ENCODE measurements at regions not wholly inside any gene's neighbourhood (a gene's known extent, or its start where the extent isn't known, plus 50 kb on each side); places are given as distances from the start of the nearest gene placed in this dataset.

DNA sequence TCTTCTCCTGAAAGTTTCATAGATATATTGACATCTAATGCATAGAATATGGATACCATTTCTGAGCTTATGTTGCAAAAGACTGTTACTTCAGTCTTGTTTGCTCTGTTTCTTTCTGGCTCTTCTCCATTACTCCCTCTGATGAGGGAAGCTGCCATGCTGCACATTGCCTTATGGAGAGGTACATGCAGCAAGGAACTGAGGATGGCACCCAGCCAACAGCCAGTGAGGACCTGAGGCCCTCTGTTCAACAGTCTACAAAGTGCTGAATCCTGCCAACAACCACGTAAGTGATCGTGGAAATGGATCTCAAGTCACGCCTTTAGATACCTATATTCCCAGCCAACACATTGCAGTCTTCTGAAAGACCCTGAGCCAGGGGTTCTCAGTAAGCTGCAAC, 66.6 kb upstream of the ADAMTS5 start:
- TF ChIP-seq, protein P1, sequence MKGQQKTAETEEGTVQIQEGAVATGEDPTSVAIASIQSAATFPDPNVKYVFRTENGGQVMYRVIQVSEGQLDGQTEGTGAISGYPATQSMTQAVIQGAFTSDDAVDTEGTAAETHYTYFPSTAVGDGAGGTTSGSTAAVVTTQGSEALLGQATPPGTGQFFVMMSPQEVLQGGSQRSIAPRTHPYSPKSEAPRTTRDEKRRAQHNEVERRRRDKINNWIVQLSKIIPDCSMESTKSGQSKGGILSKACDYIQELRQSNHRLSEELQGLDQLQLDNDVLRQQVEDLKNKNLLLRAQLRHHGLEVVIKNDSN (IDR thresholded peaks at IDR 0.05) = no peak
- TF ChIP-seq CREB1 (IDR thresholded peaks at IDR 0.05; ENCODE audit: low read depth) (no peak), NFIC (IDR thresholded peaks at IDR 0.05) (0 out of 2 replicates have a peak, but pooled peaks have one; percentile 10)

DNA sequence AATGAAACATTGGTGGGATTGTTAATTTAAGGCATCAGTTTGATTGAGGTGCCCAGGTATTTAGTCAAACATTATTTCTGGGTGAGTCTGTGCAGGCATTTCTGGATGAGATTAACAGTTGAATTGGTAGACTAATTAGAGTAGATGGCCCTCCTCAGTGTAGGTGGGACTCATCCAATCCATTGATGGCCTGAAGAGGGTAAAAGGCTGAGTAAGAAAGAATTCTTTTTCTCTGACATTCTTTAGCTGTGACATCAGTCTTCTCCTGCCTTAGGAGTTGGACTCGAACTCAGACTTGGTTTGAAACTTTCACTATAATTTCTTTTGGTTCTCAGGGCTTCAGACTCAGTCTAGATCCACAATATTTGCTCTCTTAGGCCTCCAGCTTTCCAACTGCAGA, 59.6 kb upstream of the ADAMTS5 start:
- TF ChIP-seq CEBPB (IDR thresholded peaks at IDR 0.05) (no peak), NFIC (IDR thresholded peaks at IDR 0.05) (no peak)

DNA sequence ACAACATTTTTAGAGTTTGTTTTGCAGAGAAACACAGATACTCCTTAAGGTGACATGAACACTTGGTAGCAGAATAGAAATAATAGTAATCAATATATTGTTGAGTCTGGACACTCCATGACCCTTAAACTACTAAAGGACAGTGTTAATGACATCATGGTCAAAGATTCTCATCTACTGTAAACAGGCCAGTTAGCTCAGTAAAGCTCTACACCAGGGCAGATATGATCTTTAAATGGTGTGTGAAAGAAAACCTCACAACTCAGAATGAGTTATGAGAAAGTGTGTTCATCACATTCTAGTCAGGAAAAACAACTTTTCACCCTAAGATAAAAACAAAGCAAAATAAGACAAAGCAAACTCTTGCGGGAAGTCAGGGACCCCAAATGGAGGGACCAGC, 58.1 kb upstream of the ADAMTS5 start:
- no peak for TF ChIP-seq YY1 (IDR thresholded peaks at IDR 0.05; ENCODE audit: low read depth)
- no peak for TF ChIP-seq TCF12 (IDR thresholded peaks at IDR 0.05; ENCODE audit: low read depth)
- TF ChIP-seq EGR1 (IDR thresholded peaks at IDR 0.05) = no peak
- TF ChIP-seq, protein P1 (IDR thresholded peaks at IDR 0.05) = no peak

DNA sequence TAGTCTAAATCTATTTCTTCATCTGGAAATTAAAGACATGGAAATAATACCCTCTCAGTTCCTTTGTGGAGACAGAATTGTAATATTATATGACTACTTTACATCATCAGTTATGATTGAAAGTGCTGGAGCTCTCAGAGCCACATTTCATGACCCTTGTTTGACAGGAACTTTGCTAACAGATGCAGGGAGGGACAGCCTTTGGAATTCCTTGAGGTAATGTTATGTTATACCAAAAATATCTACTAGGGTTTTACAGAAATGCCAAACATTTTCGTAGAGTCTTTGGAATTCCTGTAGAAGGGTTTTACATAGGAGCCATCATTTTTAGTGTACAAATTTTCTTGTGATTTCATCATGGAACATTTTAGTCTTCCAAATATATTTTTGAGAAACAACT, 57.4 kb upstream of the ADAMTS5 start:
- TF ChIP-seq NFIC (IDR thresholded peaks at IDR 0.05) (no peak), TCF12 (IDR thresholded peaks at IDR 0.05; ENCODE audit: low read depth) (no peak), ZBTB7A (IDR thresholded peaks at IDR 0.05; ENCODE audit: low read depth) (no peak), YY1 (IDR thresholded peaks at IDR 0.05; ENCODE audit: low read depth) (no peak), TAF1 (IDR thresholded peaks at IDR 0.05; ENCODE audit: low read depth) (no peak), CREB1 (IDR thresholded peaks at IDR 0.05; ENCODE audit: low read depth) (no peak), FOXM1 (IDR thresholded peaks at IDR 0.05; ENCODE audit: borderline replicate concordance, low read depth) (no peak), EP300 (IDR thresholded peaks at IDR 0.05; ENCODE audit: borderline replicate concordance) (no peak), RAD21 (IDR thresholded peaks at IDR 0.05; ENCODE audit: low read depth) (no peak), EGR1 (IDR thresholded peaks at IDR 0.05) (no peak), TEAD4 (IDR thresholded peaks at IDR 0.05) (no peak)
- TF ChIP-seq, protein P2, sequence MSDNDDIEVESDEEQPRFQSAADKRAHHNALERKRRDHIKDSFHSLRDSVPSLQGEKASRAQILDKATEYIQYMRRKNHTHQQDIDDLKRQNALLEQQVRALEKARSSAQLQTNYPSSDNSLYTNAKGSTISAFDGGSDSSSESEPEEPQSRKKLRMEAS (IDR thresholded peaks at IDR 0.05) = no peak
- TF ChIP-seq, protein P1 (IDR thresholded peaks at IDR 0.05) = no peak

DNA sequence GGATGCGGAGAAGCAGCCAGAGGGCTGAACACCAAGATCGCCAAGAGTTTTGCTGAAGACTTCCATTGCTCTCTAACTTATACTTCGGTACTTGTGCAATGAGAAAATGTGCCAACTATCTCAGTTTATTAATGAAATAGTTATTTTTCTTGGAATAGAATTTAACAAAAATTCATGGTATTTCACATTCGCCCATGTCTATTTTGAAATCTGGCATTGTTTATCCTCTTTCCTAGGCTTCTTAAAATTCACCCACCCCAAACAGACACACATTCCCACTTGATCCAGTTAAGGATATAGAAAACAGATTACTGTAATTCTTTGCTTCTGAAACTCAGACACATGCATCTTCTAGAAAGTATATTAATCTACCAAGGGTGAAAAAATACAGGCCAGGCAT, 56.3 kb upstream of the ADAMTS5 start:
- TF ChIP-seq EP300 (IDR thresholded peaks at IDR 0.05; ENCODE audit: borderline replicate concordance) (no peak), EGR1 (IDR thresholded peaks at IDR 0.05) (no peak), TCF12 (IDR thresholded peaks at IDR 0.05; ENCODE audit: low read depth) (no peak), YY1 (IDR thresholded peaks at IDR 0.05; ENCODE audit: low read depth) (no peak), CREB1 (IDR thresholded peaks at IDR 0.05; ENCODE audit: low read depth) (no peak)

DNA sequence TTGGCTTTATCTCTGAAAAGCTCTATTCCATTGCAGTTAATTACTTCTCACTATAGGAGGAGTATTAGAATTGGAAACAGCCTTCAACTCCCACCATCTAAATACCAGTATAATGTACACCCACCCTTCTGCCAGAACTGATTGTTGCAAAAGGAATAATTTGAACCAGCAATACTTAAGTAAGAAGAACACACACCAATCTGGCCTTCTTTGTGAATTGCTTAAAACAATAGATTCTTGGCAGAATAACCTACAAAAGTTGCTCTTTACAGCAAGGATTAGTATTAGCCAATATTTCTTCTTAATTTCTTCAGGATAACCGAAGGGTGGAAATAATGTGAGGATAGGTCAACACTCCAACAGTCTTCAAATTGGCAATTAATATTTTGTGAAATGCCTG, 54.9 kb upstream of the ADAMTS5 start:
- TF ChIP-seq YY1 (IDR thresholded peaks at IDR 0.05; ENCODE audit: low read depth) (no peak), TCF12 (IDR thresholded peaks at IDR 0.05; ENCODE audit: low read depth) (no peak)

DNA sequence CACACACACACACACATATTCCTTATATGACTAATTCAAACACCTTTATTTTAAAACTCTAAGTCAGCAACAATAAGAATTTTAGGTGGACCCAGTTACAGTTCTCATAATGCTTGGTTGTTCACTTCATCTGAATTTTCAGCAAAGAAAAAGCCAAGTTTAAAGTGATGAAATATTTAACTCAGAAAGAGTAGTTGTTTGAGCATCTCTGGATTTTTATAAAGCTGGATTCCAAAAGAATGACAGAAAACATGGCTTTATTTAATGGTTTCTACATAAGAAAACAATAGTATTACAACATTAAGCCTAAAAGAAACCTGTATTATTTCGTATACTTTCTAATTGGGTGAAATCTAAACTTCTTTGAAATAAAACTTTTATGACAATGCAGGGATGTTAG, 54.2 kb upstream of the ADAMTS5 start:
- TF ChIP-seq TCF12 (IDR thresholded peaks at IDR 0.05; ENCODE audit: low read depth) (no peak), NFIC (IDR thresholded peaks at IDR 0.05) (no peak), YY1 (IDR thresholded peaks at IDR 0.05; ENCODE audit: low read depth) (no peak), EGR1 (IDR thresholded peaks at IDR 0.05) (no peak), EP300 (IDR thresholded peaks at IDR 0.05; ENCODE audit: borderline replicate concordance) (no peak), RAD21 (IDR thresholded peaks at IDR 0.05; ENCODE audit: low read depth) (no peak), TAF1 (IDR thresholded peaks at IDR 0.05; ENCODE audit: low read depth) (no peak), FOXM1 (IDR thresholded peaks at IDR 0.05; ENCODE audit: borderline replicate concordance, low read depth) (no peak), CEBPB (IDR thresholded peaks at IDR 0.05) (no peak)
- TF ChIP-seq, protein P2 (IDR thresholded peaks at IDR 0.05) = no peak

DNA sequence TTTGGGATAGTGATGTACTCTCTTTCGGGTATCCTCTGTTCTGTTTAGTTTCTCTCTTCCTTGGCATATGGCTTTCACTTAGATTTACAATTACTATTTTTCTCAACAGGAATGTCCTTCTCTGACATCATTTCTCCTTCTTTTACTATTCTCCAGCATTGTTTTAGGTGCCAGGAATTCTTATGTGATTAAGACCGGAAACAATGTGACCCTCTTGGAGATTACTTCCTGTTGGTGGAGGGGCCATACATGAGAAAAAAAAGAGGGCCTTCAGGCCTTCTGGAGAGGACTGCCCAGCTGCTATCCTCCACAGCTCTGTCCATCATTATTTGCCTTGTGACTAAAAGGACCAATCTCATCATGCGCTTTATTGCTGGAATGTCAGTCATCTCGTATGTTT, 50.4 kb upstream of the ADAMTS5 start:
- no peak for TF ChIP-seq TEAD4 (IDR thresholded peaks at IDR 0.05)
- TF ChIP-seq RAD21 (IDR thresholded peaks at IDR 0.05; ENCODE audit: low read depth) = no peak
- TF ChIP-seq TCF12 (IDR thresholded peaks at IDR 0.05; ENCODE audit: low read depth) = no peak
- TF ChIP-seq TAF1 (IDR thresholded peaks at IDR 0.05; ENCODE audit: low read depth) = no peak
- TF ChIP-seq, protein P1 (IDR thresholded peaks at IDR 0.05) = no peak
- TF ChIP-seq, protein P2 (IDR thresholded peaks at IDR 0.05) = no peak

All from Ishikawa (cell line).